H9 (cell line): ENCODE measurements at regions not wholly inside any gene's neighbourhood (a gene's known extent, or its start where the extent isn't known, plus 50 kb on each side); places are given as distances from the start of the nearest gene placed in this dataset.

Experiments
- DNase-seq: peaks from one replicate; pipeline ENCODE4 v3.0.0-alpha.2; 2017
- H2AFZ ChIP-seq: one replicate; pipeline ENCODE4 v1.6.1; 2013; ENCODE audit warnings: mild to moderate bottlenecking, low read length, control low read depth, moderate library complexity
- H2AK5ac ChIP-seq: 2 replicates; pipeline ENCODE4 v1.6.1; 2013; ENCODE audit warnings: low read length, control low read depth, mixed read lengths; ENCODE audit not compliant: insufficient read length
- H2BK120ac ChIP-seq: one replicate; pipeline ENCODE4 v1.6.1; 2013; ENCODE audit warnings: low read depth, mild to moderate bottlenecking, low read length, control low read depth, inconsistent platforms; ENCODE audit not compliant: poor library complexity, severe bottlenecking
- H2BK12ac ChIP-seq: 2 replicates; pipeline ENCODE4 v1.6.1; 2013; ENCODE audit warnings: low read length, control low read depth, mixed read lengths, low read depth; ENCODE audit not compliant: insufficient read length
- H2BK15ac ChIP-seq: 2 replicates; pipeline ENCODE4 v1.6.1; 2013; ENCODE audit warnings: low read depth, low read length, control low read depth
- H2BK20ac ChIP-seq: one replicate; pipeline ENCODE4 v1.6.1; 2013; ENCODE audit warnings: low read depth, mild to moderate bottlenecking, low read length, control low read depth, inconsistent platforms; ENCODE audit not compliant: poor library complexity, severe bottlenecking
- H2BK5ac ChIP-seq: 2 replicates; pipeline ENCODE4 v1.6.1; 2013; ENCODE audit warnings: low read length, control low read depth, mixed read lengths; ENCODE audit not compliant: insufficient read length
- H3K14ac ChIP-seq: 2 replicates; pipeline ENCODE4 v1.6.1; 2013; ENCODE audit warnings: low read length, control low read depth; ENCODE audit not compliant: insufficient read depth
- H3K18ac ChIP-seq: 2 replicates; pipeline ENCODE4 v1.6.1; 2013; ENCODE audit warnings: low read depth, mild to moderate bottlenecking, mixed read lengths, low read length, control low read depth; ENCODE audit not compliant: insufficient read length
- H3K23ac ChIP-seq: 2 replicates; pipeline ENCODE4 v1.6.1; 2013; ENCODE audit warnings: low read length, control low read depth, mixed read lengths, low read depth; ENCODE audit not compliant: insufficient read length
- H3K23me2 ChIP-seq: 2 replicates; pipeline ENCODE4 v1.6.1; 2013; ENCODE audit warnings: low read depth, mild to moderate bottlenecking, mixed read lengths, low read length, control low read depth; ENCODE audit not compliant: insufficient read length, poor library complexity, severe bottlenecking
- H3K27ac ChIP-seq: 2 replicates; pipeline ENCODE4 v1.5.1; 2013; ENCODE audit warnings: low read length, control low read depth, mixed read lengths, low read depth; ENCODE audit not compliant: insufficient read length
- H3K27me3 ChIP-seq: 2 replicates; pipeline ENCODE4 v1.6.1; 2013; ENCODE audit warnings: low read length, control low read depth, inconsistent platforms; ENCODE audit not compliant: insufficient read depth
- H3K4ac ChIP-seq: 2 replicates; pipeline ENCODE4 v1.6.1; 2013; ENCODE audit warnings: low read depth, mild to moderate bottlenecking, control low read depth, inconsistent platforms, low read length, moderate library complexity
- H3K4me1 ChIP-seq: 2 replicates; pipeline ENCODE4 v1.6.1; 2013; ENCODE audit warnings: low read length, control low read depth, inconsistent platforms; ENCODE audit not compliant: insufficient read depth
- H3K4me2 ChIP-seq: 2 replicates; pipeline ENCODE4 v1.6.1; 2013; ENCODE audit warnings: low read length, control low read depth, mixed read lengths; ENCODE audit not compliant: insufficient read length, insufficient read depth
- H3K56ac ChIP-seq: 2 replicates; pipeline ENCODE4 v1.6.1; 2013; ENCODE audit warnings: low read depth, mild to moderate bottlenecking, mixed read lengths, low read length, control low read depth; ENCODE audit not compliant: insufficient read length
- H3K79me1 ChIP-seq: 2 replicates; pipeline ENCODE4 v1.6.1; 2013; ENCODE audit warnings: low read depth, mild to moderate bottlenecking, moderate library complexity, low read length, control low read depth, inconsistent platforms; ENCODE audit not compliant: insufficient read depth, poor library complexity, severe bottlenecking
- H3K79me2 ChIP-seq: 2 replicates; pipeline ENCODE4 v1.6.1; 2013; ENCODE audit warnings: low read length, control low read depth, inconsistent platforms; ENCODE audit not compliant: insufficient read depth
- H3K9ac ChIP-seq: 2 replicates; pipeline ENCODE4 v1.6.1; 2013; ENCODE audit warnings: low read length, control low read depth, mixed read lengths; ENCODE audit not compliant: insufficient read length; ENCODE audit errors: extremely low read depth
- H3K9me3 ChIP-seq: one replicate; pipeline ENCODE4 v1.6.1; 2013; ENCODE audit warnings: low read depth, low read length, inconsistent platforms; ENCODE audit not compliant: control insufficient read depth
- H3T11ph ChIP-seq: one replicate; pipeline ENCODE4 v1.6.1; 2013; ENCODE audit warnings: mild to moderate bottlenecking, low read length, control low read depth, inconsistent platforms
- H4K20me1 ChIP-seq: one replicate; pipeline ENCODE4 v1.6.1; 2013; ENCODE audit not compliant: control insufficient read depth, insufficient read length, insufficient read depth
- H4K5ac ChIP-seq: 2 replicates; pipeline ENCODE4 v1.6.1; 2013; ENCODE audit warnings: low read depth, mild to moderate bottlenecking, mixed read lengths, low read length, control low read depth; ENCODE audit not compliant: insufficient read length
- H4K8ac ChIP-seq: replicated peaks from 2 replicates; pipeline ENCODE4 v1.6.1; 2013; ENCODE audit warnings: low read length, control low read depth, mixed read lengths, low read depth; ENCODE audit not compliant: insufficient read length
- H4K91ac ChIP-seq: 2 replicates; pipeline ENCODE4 v1.6.1; 2013; ENCODE audit warnings: low read depth, mild to moderate bottlenecking, moderate library complexity, mixed read lengths, low read length, control low read depth; ENCODE audit not compliant: insufficient read length
- H3K27ac Mint-ChIP-seq, 3 experiments: 2 replicates in 2 of 3; 3 replicates in 1 of 3; pipeline ENCODE4 v1.8.0; 2020 to 2021; ENCODE audit warnings: mixed read lengths in 3 of 3, mild to moderate bottlenecking in 1 of 3, moderate library complexity in 1 of 3
- H3K27me3 Mint-ChIP-seq: 2 replicates; pipeline ENCODE4 v1.8.0; 2021; ENCODE audit warnings: low read depth, mild to moderate bottlenecking, moderate library complexity, mixed read lengths
- H3K36me3 Mint-ChIP-seq, 3 experiments: 2 replicates in 2 of 3; 3 replicates in 1 of 3; pipeline ENCODE4 v1.8.0; 2020 to 2021; ENCODE audit warnings: low read depth in 3 of 3, mixed read lengths in 3 of 3; ENCODE audit not compliant: insufficient read depth in 1 of 3
- H3K4me1 Mint-ChIP-seq, 2 experiments: 2 replicates each; pipeline ENCODE4 v1.8.0; 2020; ENCODE audit warnings: mixed read lengths in 2 of 2
- H3K4me3 Mint-ChIP-seq, 2 experiments: 2 replicates in 1 of 2; 3 replicates in 1 of 2; pipeline ENCODE4 v1.8.0; 2020 to 2021; ENCODE audit warnings: mild to moderate bottlenecking in 2 of 2, mixed read lengths in 2 of 2, moderate library complexity in 1 of 2
- H3K9me3 Mint-ChIP-seq, 2 experiments: 2 replicates in 1 of 2; 3 replicates in 1 of 2; pipeline ENCODE4 v1.8.0; 2020; ENCODE audit warnings: mild to moderate bottlenecking in 2 of 2, mixed read lengths in 2 of 2, moderate library complexity in 1 of 2
- CTCF ChIP-seq: fragments of 200-600 bp; sonication (generic); conservative IDR thresholded peaks from 3 replicates; pipeline ENCODE4 v1.8.0; 2021; ENCODE audit warnings: antibody characterized with exemption, mild to moderate bottlenecking
- WGBS: extraction: QIAGEN DNeasy Blood & Tissue Kit; methylation state at CpG from one replicate; pipeline ENCODE4 v1.1.7; 2013; ENCODE audit warnings: missing lambda C conversion rate, low lambda C conversion rate, mixed read lengths; ENCODE audit not compliant: insufficient read length; ENCODE audit errors: extremely low coverage; 5-methylcytosine and 5-hydroxymethylcytosine counted together

GRCh38 chr13:21320642-21321034, 138.5 kb downstream of the ZDHHC20 start:
- Histone ChIP-seq H3K9me3 (no peaks in the 10 kb centered on the region), H3K4me1 (no peaks in the 10 kb centered on the region; the same call in 1 of the 2 replicates), H2BK15ac (no peak overlapping the region), H4K20me1 (no peaks in the 10 kb centered on the region), H4K91ac (no peak overlapping the region), H3K4me2 (no peak overlapping the region), H3K4ac (no peak overlapping the region), H3K79me2 (no peaks in the 10 kb centered on the region), H3K27me3 (no peaks in the 10 kb centered on the region; the same call in 1 of the 2 replicates), H2BK5ac (no peak overlapping the region), H3K27ac (no peak overlapping the region), H2AK5ac (no peak overlapping the region), H4K5ac (no peak overlapping the region), H3K23ac (no peak overlapping the region), H3K23me2 (no peaks in the 10 kb centered on the region), H3K14ac (no peak overlapping the region), H4K8ac (no peak overlapping the region), H3K79me1 (no peaks in the 10 kb centered on the region), H3K9ac (no peak overlapping the region), H2BK20ac (no peak overlapping the region), H3T11ph (no peak overlapping the region), H2BK12ac (no peak overlapping the region), H3K18ac (no peak overlapping the region), H2BK120ac (no peak overlapping the region), H2AFZ (no peak overlapping the region), H3K56ac (no peak overlapping the region)
- H3K27ac Mint-ChIP-seq, result no peak overlapping the region; a peak in 1 of 7 replicates
- H3K27me3 Mint-ChIP-seq, result peaks cover 14% of the 10 kb centered on the region
- peaks cover 3 to 4% of the 10 kb centered on the region in 2 experiments; a peak in 2 of 5 replicates for H3K9me3 Mint-ChIP-seq
- DNase-seq, result no peak
- H3K4me1 Mint-ChIP-seq, result peaks cover 6 to 10% of the 10 kb centered on the region in 2 experiments
- no CpG with 5 or more reads among the region's 8 CpGs for WGBS
- H3K4me3 Mint-ChIP-seq, result no peak overlapping the region
- no peak for TF ChIP-seq CTCF
- no peaks in the 10 kb centered on the region for H3K36me3 Mint-ChIP-seq
